ENCODE measurements at regions not wholly inside any gene's neighbourhood (a gene's known extent, or its start where the extent isn't known, plus 50 kb on each side); places are given as distances from the start of the nearest gene placed in this dataset.

- no peak for DNase-seq
Observed at GRCh38 chr7:12136523-12136922, 74.6 kb upstream of the TMEM106B start.

- DNase-seq, result no peak
Observed at GRCh38 chr7:12137283-12137682, 73.8 kb upstream of the TMEM106B start.

GRCh38 chr7:12138421-12138820 is 72.7 kb upstream of the TMEM106B start:
- DNase-seq, result no peak

GRCh38 chr7:12139416-12139815 is 71.7 kb upstream of the TMEM106B start:
- no peak for DNase-seq

- no peak for DNase-seq
Observed at GRCh38 chr7:12146813-12147212, 64.3 kb upstream of the TMEM106B start.

GRCh38 chr7:12152196-12152918 is 58.7 kb upstream of the TMEM106B start:
- DNase-seq, result no peak

- no peak for DNase-seq
Observed at GRCh38 chr7:12154119-12154518, 57.0 kb upstream of the TMEM106B start.

- DNase-seq, result no peak
Observed at GRCh38 chr7:12157517-12157916, 53.6 kb upstream of the TMEM106B start.

- DNase-seq, result no peak
Observed at GRCh38 chr7:12158334-12159060, 52.6 kb upstream of the TMEM106B start.

- DNase-seq, result no peak
Observed at GRCh38 chr7:12161146-12161545, 49.9 kb upstream of the TMEM106B start.

Data from femur (tissue), 1 donor.